GM18499 (cell line): ENCODE measurements at regions not wholly inside any gene's neighbourhood (a gene's known extent, or its start where the extent isn't known, plus 50 kb on each side); places are given as distances from the start of the nearest gene placed in this dataset.
A peak's percentile ranks its signal among the peaks of the same experiment; 100 is the strongest.
"Not testable (repeated sequence)": the region's sequence is repeated elsewhere in the genome, so short reads cannot be mapped to it uniquely, and the experiment has no call there.

Experiments used
- ATAC-seq: cut with Tn5 transposase; IDR thresholded peaks from one replicate; pipeline ENCODE4 v1.9.1; 2021; ENCODE audit warnings: moderate number of reproducible peaks; ENCODE audit not compliant: insufficient read depth, unreplicated experiment

DNA sequence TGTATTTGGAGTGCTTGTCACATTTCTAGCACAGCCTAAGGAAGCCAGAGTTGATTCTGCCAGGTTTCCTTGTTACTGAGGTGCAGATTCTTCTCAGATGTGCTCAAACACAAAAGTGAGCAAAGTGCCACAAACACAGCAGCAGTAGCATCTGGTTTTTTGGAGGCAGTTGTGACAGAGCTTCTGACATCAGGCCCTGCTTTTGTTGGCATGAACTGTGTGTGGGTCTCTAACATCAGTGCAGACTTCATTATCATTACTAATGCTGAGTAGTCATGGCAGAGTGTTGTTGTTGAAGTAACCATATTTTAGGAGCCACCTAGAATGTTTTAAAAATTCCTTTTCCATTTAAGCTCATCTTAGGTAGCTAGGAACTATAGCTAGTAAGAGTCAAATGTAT lies 656.6 kb downstream of the ANKRD50 start:
- no peak for ATAC-seq

GRCh38 chr4:124060261-124060918 lies 652.1 kb downstream of the ANKRD50 start:
- ATAC-seq, result peak; percentile 56

- no peak for ATAC-seq
Measured at GRCh38 chr4:124061413-124061812, 651.1 kb downstream of the ANKRD50 start.

DNA sequence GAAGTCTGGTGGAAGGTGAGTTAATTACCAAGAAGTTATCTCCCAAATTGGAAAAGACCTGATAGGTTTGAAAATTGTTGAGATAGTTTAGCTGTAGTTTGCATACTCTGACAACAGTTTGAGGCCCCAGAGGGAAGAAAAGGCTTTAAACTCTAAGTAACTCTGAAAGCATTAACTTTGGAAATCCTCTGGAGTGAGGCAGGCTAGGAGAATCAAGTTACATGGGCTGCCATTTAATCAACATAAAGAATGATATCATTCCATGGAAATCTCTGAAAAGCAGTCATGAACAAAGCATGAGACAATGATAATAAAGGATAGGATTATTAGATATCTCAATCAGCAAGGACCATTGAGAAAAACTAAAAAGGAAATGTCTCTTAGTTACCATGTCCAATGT lies 647.1 kb downstream of the ANKRD50 start:
- no peak for ATAC-seq

- ATAC-seq, result no peak
Measured at GRCh38 chr4:124065936-124066335, 646.6 kb downstream of the ANKRD50 start.

DNA sequence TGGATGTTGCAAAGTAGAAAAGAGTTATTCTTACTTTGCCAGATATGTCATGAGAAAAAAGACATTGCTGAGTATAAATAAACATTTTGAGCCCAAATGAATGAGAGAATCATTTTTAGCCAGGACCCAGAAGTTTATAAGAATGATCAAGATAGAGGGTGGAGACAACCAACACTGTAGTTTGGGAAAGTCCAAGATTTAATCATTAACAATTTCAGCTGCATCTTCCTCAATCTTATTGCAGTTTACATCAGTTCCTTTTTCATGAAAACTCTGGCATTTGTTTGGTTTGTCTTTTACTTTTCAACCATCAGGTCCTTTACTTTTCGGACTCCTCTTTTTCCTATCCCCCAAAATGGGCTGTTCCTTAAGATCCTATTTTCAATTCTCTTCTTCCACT lies 645.9 kb downstream of the ANKRD50 start:
- no peak for ATAC-seq

DNA sequence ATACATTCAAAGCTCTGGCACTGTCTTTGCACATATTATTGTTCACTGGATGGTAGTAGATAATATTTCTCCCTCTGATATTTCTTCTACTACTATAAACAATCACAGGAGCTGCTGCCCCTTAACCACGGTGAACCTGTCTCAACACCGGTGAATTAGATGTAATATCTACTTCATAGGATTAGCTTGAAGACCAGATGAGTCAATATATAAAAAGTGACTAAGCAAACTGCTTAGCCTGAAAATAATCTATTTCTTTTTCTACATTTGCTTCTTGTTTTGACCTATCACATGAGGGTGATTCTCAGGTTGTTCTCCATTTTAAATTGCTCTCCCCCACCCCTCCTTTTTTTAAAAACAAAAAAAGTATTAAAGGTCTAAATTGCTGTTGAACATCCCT lies 645.5 kb downstream of the ANKRD50 start:
- no peak for ATAC-seq

DNA sequence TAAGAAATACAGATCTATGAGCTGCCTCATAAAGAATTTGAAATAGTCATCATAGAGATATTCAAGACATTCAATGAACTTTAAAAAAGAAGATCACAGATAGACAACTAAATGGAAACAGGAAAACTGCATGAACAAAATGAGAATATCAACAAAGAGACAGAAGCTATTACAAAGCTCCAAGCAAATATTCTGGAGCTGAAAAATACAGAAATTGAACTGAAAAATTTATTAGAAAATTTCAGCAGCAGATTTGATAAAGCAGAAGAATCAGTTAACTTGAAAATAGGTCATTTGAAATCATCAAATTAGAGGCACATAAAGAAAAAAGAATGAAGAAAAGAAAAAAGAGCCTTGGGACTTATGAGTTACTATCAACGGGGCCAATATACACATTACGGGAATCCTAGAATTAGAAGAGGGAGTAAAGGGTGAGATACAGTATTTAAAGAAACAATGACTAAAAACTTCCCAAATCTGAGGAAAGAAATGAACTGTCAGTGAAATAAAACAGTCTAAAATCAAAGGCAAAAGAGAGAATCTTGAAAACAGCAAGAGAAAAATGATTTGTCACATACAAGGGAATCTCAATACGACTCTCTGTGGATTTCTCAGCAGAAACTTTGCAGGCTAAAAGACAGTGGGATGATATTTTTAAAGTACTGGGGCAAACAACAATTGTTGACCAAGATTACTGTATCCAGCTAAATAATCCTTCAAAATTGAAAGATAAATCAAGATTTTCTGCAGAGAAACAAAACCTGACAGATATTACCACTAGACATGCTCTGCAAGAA lies 641.6 kb downstream of the ANKRD50 start:
- no peak for ATAC-seq

GRCh38 chr4:124075276-124075675 lies 637.3 kb downstream of the ANKRD50 start:
- ATAC-seq, result not testable (repeated sequence)

DNA sequence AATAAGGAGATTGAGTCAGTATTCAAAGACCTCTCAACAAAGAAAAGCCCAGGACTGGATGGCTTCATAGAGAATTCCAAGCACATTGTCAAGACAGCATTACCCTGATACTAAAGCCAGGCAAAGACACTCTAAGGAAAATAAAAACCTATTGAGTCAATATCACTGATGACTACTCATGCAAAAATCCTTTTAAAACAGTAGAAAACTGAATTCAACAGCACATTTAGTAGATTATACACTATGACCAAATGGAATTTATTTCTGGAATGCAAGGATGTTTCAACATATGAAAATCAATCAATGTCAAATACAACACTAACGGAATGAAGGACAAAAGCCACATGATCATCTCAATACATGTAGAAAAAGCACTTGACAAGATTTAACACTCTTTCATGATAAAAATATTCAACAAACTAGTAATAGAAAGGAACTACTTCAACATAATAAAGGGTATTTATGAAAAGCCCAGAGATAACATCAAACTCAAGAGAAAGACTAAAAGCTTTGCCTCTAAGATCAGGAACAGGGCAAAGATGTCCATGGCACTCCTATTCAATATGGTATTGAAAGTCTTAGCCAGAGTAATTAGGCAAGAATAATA lies 633.3 kb downstream of the ANKRD50 start:
- ATAC-seq, result no peak

- ATAC-seq, result no peak
Measured at GRCh38 chr4:124083711-124084110, 628.8 kb downstream of the ANKRD50 start.

GRCh38 chr4:124085561-124086180 lies 626.9 kb downstream of the ANKRD50 start:
- no peak for ATAC-seq

- no peak for ATAC-seq
Measured at GRCh38 chr4:124090021-124090420, 622.5 kb downstream of the ANKRD50 start.

GRCh38 chr4:124092101-124092500 lies 620.4 kb downstream of the ANKRD50 start:
- ATAC-seq, result no peak

DNA sequence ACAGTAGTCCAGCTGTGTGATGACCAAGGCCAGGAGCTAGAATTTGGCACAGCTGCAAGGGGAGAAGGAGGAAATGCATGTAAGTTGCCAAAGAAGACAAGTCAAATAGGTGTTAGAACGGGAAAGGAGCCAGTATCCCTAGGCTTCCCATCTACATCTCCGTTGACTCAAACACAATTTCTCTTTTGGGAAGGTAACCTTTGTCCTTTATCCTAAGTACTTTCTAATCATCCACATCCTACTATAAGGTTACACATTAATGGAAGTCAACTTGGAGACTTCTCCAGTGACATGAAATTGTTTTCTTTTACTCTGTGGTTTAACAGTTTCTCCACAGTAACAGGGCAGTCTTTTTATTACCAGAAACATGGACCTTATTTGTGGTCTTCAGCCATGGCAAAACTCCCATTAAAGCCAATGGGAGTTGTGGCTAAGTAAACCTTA lies 620.0 kb downstream of the ANKRD50 start:
- no peak for ATAC-seq

DNA sequence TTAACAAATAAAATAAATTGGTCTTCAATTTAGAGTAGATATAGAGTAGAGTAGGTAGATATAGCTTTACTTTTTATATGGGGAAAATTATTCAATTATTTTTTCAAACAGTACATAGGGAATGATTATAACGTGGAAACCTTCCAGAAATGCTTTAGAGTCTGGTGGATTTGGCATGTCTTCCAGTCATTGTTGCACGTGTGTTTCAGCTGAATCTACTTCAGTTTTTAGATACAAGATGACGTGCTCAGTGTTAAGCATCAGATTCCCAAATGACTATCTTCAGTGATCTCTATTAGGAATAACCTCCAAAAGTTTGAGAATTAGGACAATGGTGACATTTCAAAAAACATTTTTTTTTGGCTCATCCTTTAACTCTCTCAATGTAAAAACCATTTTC lies 616.9 kb downstream of the ANKRD50 start:
- ATAC-seq, result no peak

- ATAC-seq, result no peak
Measured at GRCh38 chr4:124096290-124096689, 616.2 kb downstream of the ANKRD50 start.

DNA sequence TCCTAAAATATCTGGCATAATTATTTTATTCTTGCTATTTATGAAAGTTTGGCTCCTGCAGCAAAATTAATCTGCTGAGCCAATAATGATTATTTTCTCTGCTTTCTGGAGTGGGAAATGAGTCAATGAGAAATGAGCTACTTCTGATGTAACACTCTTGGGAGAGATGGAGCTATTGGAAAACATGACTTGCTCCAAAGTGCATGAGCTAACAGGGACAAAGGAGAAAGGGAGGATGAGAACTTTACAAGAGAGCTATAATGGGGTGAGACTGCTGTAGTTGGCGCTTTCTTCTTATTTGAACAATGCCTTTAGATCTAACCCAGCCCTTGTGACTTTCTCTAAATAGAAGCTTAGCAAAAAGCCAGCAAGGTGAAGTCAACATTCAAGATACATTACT lies 615.1 kb downstream of the ANKRD50 start:
- no peak for ATAC-seq

- ATAC-seq, result no peak
Measured at GRCh38 chr4:124104101-124104500, 608.4 kb downstream of the ANKRD50 start.

DNA sequence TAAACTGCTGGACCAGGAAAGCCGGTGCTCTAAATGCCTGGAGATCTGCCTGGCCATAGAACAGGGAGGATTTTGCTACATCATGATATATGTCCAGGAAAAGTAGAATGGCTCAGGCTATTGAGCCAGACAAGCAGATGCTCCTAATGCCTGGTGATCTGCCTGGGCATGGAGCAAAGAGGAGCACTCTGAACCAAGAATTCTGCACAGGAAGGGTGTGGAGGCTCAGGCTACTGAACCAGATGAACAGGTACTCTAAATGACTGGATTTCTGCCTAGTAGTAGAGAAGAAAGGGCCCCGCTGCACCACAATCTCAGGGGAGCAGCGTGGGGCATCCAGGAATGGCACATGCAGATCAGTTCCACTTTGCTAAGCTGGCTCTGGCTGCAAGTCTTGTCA lies 607.9 kb downstream of the ANKRD50 start:
- no peak for ATAC-seq

- no peak for ATAC-seq
Measured at GRCh38 chr4:124105212-124105611, 607.3 kb downstream of the ANKRD50 start.
